Cardiac muscle cell (in vitro differentiated cells and primary cell): ENCODE measurements at regions not wholly inside any gene's neighbourhood (a gene's known extent, or its start where the extent isn't known, plus 50 kb on each side); places are given as distances from the start of the nearest gene placed in this dataset.

Source experiments
- DNase-seq, 2 donors: peaks; one replicate each; pipeline versions ENCODE4 v3.0.0 to v3.0.0-alpha.2; 2010 to 2017; ENCODE audit warnings: low read depth in 1 of 2, low spot score in 1 of 2
- H3K27ac ChIP-seq: fragments of 200-600 bp; sonication (generic); 2 replicates; pipeline ENCODE4 v1.5.1; 2016
- H3K27me3 ChIP-seq: fragments of 200-600 bp; sonication (generic); 2 replicates; pipeline ENCODE4 v1.6.0; 2016; ENCODE audit warnings: control low read depth
- H3K36me3 ChIP-seq: fragments of 200-600 bp; sonication (generic); 2 replicates; pipeline ENCODE4 v1.5.1; 2016; ENCODE audit warnings: control low read depth
- H3K4me1 ChIP-seq: fragments of 200-600 bp; sonication (generic); 2 replicates; pipeline ENCODE4 v1.8.1; 2017; ENCODE audit warnings: low read depth, mild to moderate bottlenecking, mixed run types
- H3K4me3 ChIP-seq: fragments of 200-600 bp; sonication (generic); 2 replicates; pipeline ENCODE4 v1.5.1; 2016; ENCODE audit warnings: mild to moderate bottlenecking
- H3K9me3 ChIP-seq: fragments of 200-600 bp; sonication (generic); 2 replicates; pipeline ENCODE4 v1.5.1; 2017; ENCODE audit warnings: low read depth, mild to moderate bottlenecking, control low read depth
- TF ChIP-seq, protein P1 (sequence below): IDR thresholded peaks from 2 replicates; pipeline ENCODE4 v1.5.1; 2012; ENCODE audit warnings: low read depth, mild to moderate bottlenecking, low read length

GRCh38 chr5:3432135-3432534 lies 163.5 kb upstream of the IRX1 start:
- Histone ChIP-seq H3K36me3 (no peaks in the 10 kb centered on the region), H3K4me1 (no peaks in the 10 kb centered on the region), H3K27me3 (no peaks in the 10 kb centered on the region), H3K9me3 (no peaks in the 10 kb centered on the region), H3K4me3 (no peak overlapping the region), H3K27ac (no peak overlapping the region)
- TF ChIP-seq, protein P1, sequence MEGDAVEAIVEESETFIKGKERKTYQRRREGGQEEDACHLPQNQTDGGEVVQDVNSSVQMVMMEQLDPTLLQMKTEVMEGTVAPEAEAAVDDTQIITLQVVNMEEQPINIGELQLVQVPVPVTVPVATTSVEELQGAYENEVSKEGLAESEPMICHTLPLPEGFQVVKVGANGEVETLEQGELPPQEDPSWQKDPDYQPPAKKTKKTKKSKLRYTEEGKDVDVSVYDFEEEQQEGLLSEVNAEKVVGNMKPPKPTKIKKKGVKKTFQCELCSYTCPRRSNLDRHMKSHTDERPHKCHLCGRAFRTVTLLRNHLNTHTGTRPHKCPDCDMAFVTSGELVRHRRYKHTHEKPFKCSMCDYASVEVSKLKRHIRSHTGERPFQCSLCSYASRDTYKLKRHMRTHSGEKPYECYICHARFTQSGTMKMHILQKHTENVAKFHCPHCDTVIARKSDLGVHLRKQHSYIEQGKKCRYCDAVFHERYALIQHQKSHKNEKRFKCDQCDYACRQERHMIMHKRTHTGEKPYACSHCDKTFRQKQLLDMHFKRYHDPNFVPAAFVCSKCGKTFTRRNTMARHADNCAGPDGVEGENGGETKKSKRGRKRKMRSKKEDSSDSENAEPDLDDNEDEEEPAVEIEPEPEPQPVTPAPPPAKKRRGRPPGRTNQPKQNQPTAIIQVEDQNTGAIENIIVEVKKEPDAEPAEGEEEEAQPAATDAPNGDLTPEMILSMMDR, result no peak
- no peak for DNase-seq

- no peaks in the 10 kb centered on the region for H3K9me3 ChIP-seq
- no peaks in the 10 kb centered on the region for H3K27me3 ChIP-seq
- TF ChIP-seq, protein P1, result no peak
- H3K36me3 ChIP-seq, result no peaks in the 10 kb centered on the region
- no peaks in the 10 kb centered on the region for H3K4me1 ChIP-seq
- H3K27ac ChIP-seq, result no peak overlapping the region
- DNase-seq, result no peak
- no peak overlapping the region for H3K4me3 ChIP-seq
Observed at GRCh38 chr5:3430691-3431090, 164.9 kb upstream of the IRX1 start.

DNA sequence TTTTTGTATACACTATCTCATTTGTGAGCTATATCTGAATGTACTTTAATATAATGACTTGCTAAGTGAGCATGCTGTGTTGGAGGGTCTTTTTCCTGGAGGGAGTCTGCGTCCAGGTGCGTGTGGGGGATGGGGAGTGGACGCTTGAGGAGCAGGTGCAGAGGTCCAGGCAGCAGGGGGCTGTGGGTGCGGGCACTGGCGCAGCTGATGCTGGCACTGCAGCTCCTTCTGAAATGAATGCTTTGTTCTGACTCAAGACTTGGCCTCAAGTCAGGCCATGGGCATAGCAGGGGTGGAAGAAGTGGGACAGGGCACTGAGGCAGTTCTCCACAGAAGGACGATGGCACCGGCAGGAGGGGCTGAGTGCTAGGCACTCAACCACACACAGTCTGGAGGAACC lies 165.7 kb upstream of the IRX1 start:
- no peaks in the 10 kb centered on the region for H3K9me3 ChIP-seq
- TF ChIP-seq, protein P1, result no peak

GRCh38 chr5:3428334-3428733 lies 167.3 kb upstream of the IRX1 start:
- Histone ChIP-seq H3K4me1 (peaks cover 5% of the 10 kb centered on the region), H3K36me3 (no peaks in the 10 kb centered on the region), H3K4me3 (no peak overlapping the region), H3K9me3 (no peaks in the 10 kb centered on the region), H3K27me3 (no peaks in the 10 kb centered on the region), H3K27ac (no peak overlapping the region)
- DNase-seq, result peak in 1 of 2 donors; percentile 44
- TF ChIP-seq, protein P1, result no peak

More for the DNA sequence above, 165.7 kb upstream of the IRX1 start:
- no peak for DNase-seq
- H3K4me1 ChIP-seq, result peaks cover 4% of the 10 kb centered on the region
- no peaks in the 10 kb centered on the region for H3K27me3 ChIP-seq
- H3K36me3 ChIP-seq, result no peaks in the 10 kb centered on the region
- H3K4me3 ChIP-seq, result no peak overlapping the region
- no peak overlapping the region for H3K27ac ChIP-seq

- TF ChIP-seq, protein P1, result no peak
- H3K36me3 ChIP-seq, result no peaks in the 10 kb centered on the region
- H3K9me3 ChIP-seq, result no peaks in the 10 kb centered on the region
- H3K4me1 ChIP-seq, result peaks cover 5% of the 10 kb centered on the region
- no peak overlapping the region for H3K27ac ChIP-seq
- H3K4me3 ChIP-seq, result no peak overlapping the region
- H3K27me3 ChIP-seq, result no peaks in the 10 kb centered on the region
- no peak for DNase-seq
Observed at GRCh38 chr5:3424946-3425345, 170.7 kb upstream of the IRX1 start.
